Keratinocyte (primary cell): ENCODE measurements at regions not wholly inside any gene's neighbourhood (a gene's known extent, or its start where the extent isn't known, plus 50 kb on each side); places are given as distances from the start of the nearest gene placed in this dataset.

ENCODE experiments used
- DNase-seq: peaks from one replicate; pipeline ENCODE4 v3.0.0-alpha.2; 2011; ENCODE audit warnings: low read depth, missing footprints, low spot score
- FAIRE-seq: peaks from 2 replicates; lab custom pipeline; 2011; peaks lifted over from hg19 to GRCh38; lab: Jason Lieb, UNC
- H2AFZ ChIP-seq: 2 replicates; pipeline ENCODE4 v1.6.0; 2012; ENCODE audit warnings: low read length, control low read depth, inconsistent platforms; ENCODE audit not compliant: control insufficient read depth
- H3K27ac ChIP-seq: 2 replicates; pipeline ENCODE4 v1.5.1; 2011; ENCODE audit warnings: low read length; ENCODE audit not compliant: control insufficient read depth, insufficient read depth
- H3K27me3 ChIP-seq: 3 replicates; pipeline ENCODE4 v1.6.0; 2011; ENCODE audit warnings: low read length; ENCODE audit not compliant: control insufficient read depth, insufficient read depth; ENCODE audit errors: extremely low read depth
- H3K36me3 ChIP-seq, 2 experiments: 2 replicates in 1 of 2; 3 replicates in 1 of 2; pipeline ENCODE4 v1.5.1; 2011; ENCODE audit warnings: low read length in 2 of 2, mild to moderate bottlenecking in 1 of 2; ENCODE audit not compliant: control insufficient read depth in 2 of 2, insufficient read depth in 2 of 2; ENCODE audit errors: extremely low read depth in 1 of 2
- H3K4me1 ChIP-seq: 3 replicates; pipeline ENCODE4 v1.5.1; 2011; ENCODE audit warnings: low read length; ENCODE audit not compliant: control insufficient read depth, insufficient read depth; ENCODE audit errors: extremely low read depth
- H3K4me2 ChIP-seq: 3 replicates; pipeline ENCODE4 v1.6.0; 2011; ENCODE audit warnings: low read depth, low read length; ENCODE audit not compliant: control insufficient read depth, insufficient read depth; ENCODE audit errors: extremely low read depth
- H3K4me3 ChIP-seq, 3 experiments: fragments of 200-600 bp in 1 of 3; sonication (generic) in 1 of 3; 2 replicates in 2 of 3; 3 replicates in 1 of 3; pipeline ENCODE4 v1.5.1; 2011 to 2016; ENCODE audit warnings: low read length in 3 of 3, mild to moderate bottlenecking in 3 of 3, control low read depth in 2 of 3, inconsistent platforms in 1 of 3, low read depth in 1 of 3, mixed read lengths in 1 of 3, mixed run types in 1 of 3, moderate library complexity in 1 of 3; ENCODE audit not compliant: control insufficient read depth in 2 of 3, insufficient read depth in 2 of 3; ENCODE audit errors: extremely low read depth in 1 of 3
- H3K79me2 ChIP-seq: 2 replicates; pipeline ENCODE4 v1.6.0; 2012; ENCODE audit warnings: low read length; ENCODE audit not compliant: control insufficient read depth, insufficient read depth
- H3K9ac ChIP-seq: 3 replicates; pipeline ENCODE4 v1.6.0; 2011; ENCODE audit warnings: low read length; ENCODE audit not compliant: control insufficient read depth, insufficient read depth; ENCODE audit errors: extremely low read depth
- H3K9me1 ChIP-seq: 3 replicates; pipeline ENCODE4 v1.6.0; 2011; ENCODE audit warnings: low read length; ENCODE audit not compliant: control insufficient read depth, insufficient read depth; ENCODE audit errors: extremely low read depth
- H3K9me3 ChIP-seq: 2 replicates; pipeline ENCODE4 v1.5.1; 2012; ENCODE audit warnings: low read depth, low read length; ENCODE audit not compliant: control insufficient read depth
- H4K20me1 ChIP-seq: 3 replicates; pipeline ENCODE4 v1.6.0; 2011; ENCODE audit warnings: low read length; ENCODE audit not compliant: control insufficient read depth, insufficient read depth; ENCODE audit errors: extremely low read depth
- EZH2 ChIP-seq: IDR thresholded peaks from one replicate; pipeline ENCODE4 v1.6.1; 2012; ENCODE audit warnings: inconsistent platforms, mild to moderate bottlenecking, low read length, moderate library complexity
- dilution Hi-C: fragments of 300-500 bp; cut with MboI; formaldehyde crosslinking; loops from one replicate; pipeline ENCODE4 v1.7.0; 2020; ENCODE audit warnings: low sequenced_read_pairs; ENCODE audit not compliant: extremely low pct_ligation_motif_present
- TF ChIP-seq, protein P1 (sequence below), 3 experiments: IDR thresholded peaks in 1 of 3; conservative IDR thresholded peaks in 1 of 3; optimal IDR thresholded peaks in 1 of 3; 2 replicates in 2 of 3; 3 replicates in 1 of 3; pipeline versions ENCODE3 to v1.5.1; 2011; ENCODE audit warnings: low read length in 3 of 3, mild to moderate bottlenecking in 3 of 3, moderate library complexity in 2 of 3, control low read depth in 1 of 3, inconsistent platforms in 1 of 3; ENCODE audit not compliant: insufficient read depth in 2 of 3; ENCODE audit errors: extremely low read depth in 1 of 3

DNA sequence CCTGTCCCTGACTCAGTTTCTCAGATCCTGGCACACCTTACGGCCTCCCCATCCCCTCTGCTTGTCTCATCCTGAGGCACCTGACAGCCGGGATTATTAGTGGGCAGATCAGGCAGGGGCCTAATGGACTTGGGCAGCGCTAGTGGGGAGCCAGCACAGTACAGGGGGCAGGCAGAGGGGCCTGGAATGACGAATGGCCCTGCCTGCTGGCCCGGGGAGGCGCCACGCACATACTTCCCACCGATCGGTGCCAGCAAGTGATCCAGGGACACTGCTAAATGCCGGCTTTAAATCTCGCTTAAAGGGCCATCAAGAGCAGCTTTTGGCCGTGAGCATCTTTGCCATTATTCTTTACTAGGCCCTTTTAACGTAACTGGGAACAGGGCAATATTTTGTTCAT lies 188.4 kb downstream of the DHX35 start:
- no peaks in the 10 kb centered on the region for H3K79me2 ChIP-seq
- H3K9me1 ChIP-seq: no peaks in the 10 kb centered on the region
- FAIRE-seq: no peak
- H4K20me1 ChIP-seq: no peaks in the 10 kb centered on the region
- H3K9me3 ChIP-seq: no peaks in the 10 kb centered on the region
- DNase-seq: no peak
- dilution Hi-C loops: no loop called here
- no peaks in the 10 kb centered on the region for H3K27me3 ChIP-seq
- TF ChIP-seq, protein P1, sequence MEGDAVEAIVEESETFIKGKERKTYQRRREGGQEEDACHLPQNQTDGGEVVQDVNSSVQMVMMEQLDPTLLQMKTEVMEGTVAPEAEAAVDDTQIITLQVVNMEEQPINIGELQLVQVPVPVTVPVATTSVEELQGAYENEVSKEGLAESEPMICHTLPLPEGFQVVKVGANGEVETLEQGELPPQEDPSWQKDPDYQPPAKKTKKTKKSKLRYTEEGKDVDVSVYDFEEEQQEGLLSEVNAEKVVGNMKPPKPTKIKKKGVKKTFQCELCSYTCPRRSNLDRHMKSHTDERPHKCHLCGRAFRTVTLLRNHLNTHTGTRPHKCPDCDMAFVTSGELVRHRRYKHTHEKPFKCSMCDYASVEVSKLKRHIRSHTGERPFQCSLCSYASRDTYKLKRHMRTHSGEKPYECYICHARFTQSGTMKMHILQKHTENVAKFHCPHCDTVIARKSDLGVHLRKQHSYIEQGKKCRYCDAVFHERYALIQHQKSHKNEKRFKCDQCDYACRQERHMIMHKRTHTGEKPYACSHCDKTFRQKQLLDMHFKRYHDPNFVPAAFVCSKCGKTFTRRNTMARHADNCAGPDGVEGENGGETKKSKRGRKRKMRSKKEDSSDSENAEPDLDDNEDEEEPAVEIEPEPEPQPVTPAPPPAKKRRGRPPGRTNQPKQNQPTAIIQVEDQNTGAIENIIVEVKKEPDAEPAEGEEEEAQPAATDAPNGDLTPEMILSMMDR (optimal IDR thresholded peaks at IDR 0.05 in 1 of 3, IDR thresholded peaks at IDR 0.05 in 1 of 3, conservative IDR thresholded peaks at IDR 0.05 in 1 of 3; ENCODE audit: extremely low read depth in 1 of 3, insufficient read depth in 2 of 3, low read length in 3 of 3): no peak
- TF ChIP-seq EZH2: no peak
- no peak overlapping the region for H3K4me3 ChIP-seq
- H3K9ac ChIP-seq: no peak overlapping the region
- no peak overlapping the region for H3K27ac ChIP-seq
- no peaks in the 10 kb centered on the region for H3K4me1 ChIP-seq
- H2AFZ ChIP-seq: no peak overlapping the region
- H3K36me3 ChIP-seq: no peaks in the 10 kb centered on the region
- no peak overlapping the region for H3K4me2 ChIP-seq

GRCh38 chr20:39146394-39146793 lies 184.2 kb downstream of the DHX35 start:
- no peak for FAIRE-seq
- no peak for TF ChIP-seq EZH2
- TF ChIP-seq, protein P1 (optimal IDR thresholded peaks at IDR 0.05 in 1 of 3, IDR thresholded peaks at IDR 0.05 in 1 of 3, conservative IDR thresholded peaks at IDR 0.05 in 1 of 3; ENCODE audit: extremely low read depth in 1 of 3, insufficient read depth in 2 of 3, low read length in 3 of 3): no peak
- dilution Hi-C loops: no loop called here

More at GRCh38 chr20:39146394-39146793, 184.2 kb downstream of the DHX35 start:
- no peaks in the 10 kb centered on the region for H3K27me3 ChIP-seq
- H3K4me1 ChIP-seq: no peaks in the 10 kb centered on the region
- no peaks in the 10 kb centered on the region for H3K79me2 ChIP-seq
- DNase-seq: no peak
- no peak overlapping the region for H3K9ac ChIP-seq
- H3K9me3 ChIP-seq: no peaks in the 10 kb centered on the region
- no peak overlapping the region for H2AFZ ChIP-seq
- no peak overlapping the region for H3K4me3 ChIP-seq
- no peaks in the 10 kb centered on the region for H3K9me1 ChIP-seq
- H3K36me3 ChIP-seq: no peaks in the 10 kb centered on the region
- no peak overlapping the region for H3K4me2 ChIP-seq
- no peaks in the 10 kb centered on the region for H4K20me1 ChIP-seq
- H3K27ac ChIP-seq: no peak overlapping the region
